Hepatocyte (in vitro differentiated cells): ENCODE measurements at regions not wholly inside any gene's neighbourhood (a gene's known extent, or its start where the extent isn't known, plus 50 kb on each side); places are given as distances from the start of the nearest gene placed in this dataset.

Experiments used
- EZH2 ChIP-seq: fragments of 200-600 bp; sonication (generic); IDR thresholded peaks from 2 replicates; pipeline ENCODE4 v1.6.1; 2016; ENCODE audit warnings: antibody characterized with exemption, mild to moderate bottlenecking, borderline replicate concordance
- EZH2phosphoT487 ChIP-seq: fragments of 200-600 bp; sonication (generic); IDR thresholded peaks from one replicate; pipeline ENCODE4 v1.6.1; 2018; ENCODE audit warnings: antibody characterized with exemption, mild to moderate bottlenecking, low read depth, moderate library complexity; ENCODE audit not compliant: unreplicated experiment, severe bottlenecking
- TF ChIP-seq, protein P1 (sequence below): fragments of 200-600 bp; sonication (generic); IDR thresholded peaks from 2 replicates; pipeline ENCODE4 v1.5.1; 2016; ENCODE audit warnings: antibody characterized with exemption, mild to moderate bottlenecking; ENCODE audit not compliant: poor library complexity

DNA sequence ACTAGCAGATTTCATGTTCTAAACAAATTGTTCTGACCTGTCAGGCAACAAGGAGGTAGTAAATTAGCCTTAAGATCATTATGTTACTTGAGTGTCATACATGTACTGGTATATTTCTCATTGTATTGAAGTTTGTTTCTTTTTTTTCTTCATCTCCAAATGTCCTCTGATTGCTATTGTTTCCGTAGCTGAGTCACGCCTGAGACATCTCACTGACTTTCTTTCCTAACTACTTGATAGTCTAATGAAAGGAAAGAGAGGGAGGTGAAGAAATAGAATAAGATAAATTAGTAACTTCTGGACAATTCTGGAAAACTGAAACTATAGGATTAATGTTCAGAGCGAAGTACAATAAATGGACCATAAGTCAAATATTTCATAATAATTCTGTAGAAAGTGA lies 1049.9 kb downstream of the TSN start:
- TF ChIP-seq, protein P1, sequence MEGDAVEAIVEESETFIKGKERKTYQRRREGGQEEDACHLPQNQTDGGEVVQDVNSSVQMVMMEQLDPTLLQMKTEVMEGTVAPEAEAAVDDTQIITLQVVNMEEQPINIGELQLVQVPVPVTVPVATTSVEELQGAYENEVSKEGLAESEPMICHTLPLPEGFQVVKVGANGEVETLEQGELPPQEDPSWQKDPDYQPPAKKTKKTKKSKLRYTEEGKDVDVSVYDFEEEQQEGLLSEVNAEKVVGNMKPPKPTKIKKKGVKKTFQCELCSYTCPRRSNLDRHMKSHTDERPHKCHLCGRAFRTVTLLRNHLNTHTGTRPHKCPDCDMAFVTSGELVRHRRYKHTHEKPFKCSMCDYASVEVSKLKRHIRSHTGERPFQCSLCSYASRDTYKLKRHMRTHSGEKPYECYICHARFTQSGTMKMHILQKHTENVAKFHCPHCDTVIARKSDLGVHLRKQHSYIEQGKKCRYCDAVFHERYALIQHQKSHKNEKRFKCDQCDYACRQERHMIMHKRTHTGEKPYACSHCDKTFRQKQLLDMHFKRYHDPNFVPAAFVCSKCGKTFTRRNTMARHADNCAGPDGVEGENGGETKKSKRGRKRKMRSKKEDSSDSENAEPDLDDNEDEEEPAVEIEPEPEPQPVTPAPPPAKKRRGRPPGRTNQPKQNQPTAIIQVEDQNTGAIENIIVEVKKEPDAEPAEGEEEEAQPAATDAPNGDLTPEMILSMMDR = no peak
- TF ChIP-seq EZH2 (no peak), EZH2phosphoT487 (no peak)
